HG03064 (cell line): ENCODE measurements at regions not wholly inside any gene's neighbourhood (a gene's known extent, or its start where the extent isn't known, plus 50 kb on each side); places are given as distances from the start of the nearest gene placed in this dataset.
"Not testable (repeated sequence)": the region's sequence is repeated elsewhere in the genome, so short reads cannot be mapped to it uniquely, and the experiment has no call there.

Source experiments
- ATAC-seq: cut with Tn5 transposase; IDR thresholded peaks from one replicate; pipeline ENCODE4 v1.9.1; 2021; ENCODE audit warnings: low read depth; ENCODE audit not compliant: unreplicated experiment

DNA sequence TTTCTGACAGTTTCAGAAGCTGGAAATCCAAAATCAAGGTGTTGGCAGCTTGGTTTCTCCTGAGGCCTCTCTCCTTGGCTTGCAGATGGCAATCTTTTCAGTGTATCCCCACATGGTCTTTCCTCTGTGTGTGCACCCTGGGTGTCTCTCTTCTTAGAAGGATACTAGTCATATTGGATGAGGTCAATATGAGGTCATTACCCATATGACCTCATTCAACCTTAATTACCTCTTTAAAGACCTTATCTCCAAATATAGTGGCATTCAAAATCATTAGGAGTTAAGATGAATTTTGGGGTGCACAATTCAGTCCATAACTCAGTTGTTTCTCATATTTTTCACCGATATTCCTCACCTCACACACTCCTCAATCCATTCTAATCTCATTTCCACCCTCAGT, 92.4 kb upstream of the TGM3 start:
- ATAC-seq, result no peak

DNA sequence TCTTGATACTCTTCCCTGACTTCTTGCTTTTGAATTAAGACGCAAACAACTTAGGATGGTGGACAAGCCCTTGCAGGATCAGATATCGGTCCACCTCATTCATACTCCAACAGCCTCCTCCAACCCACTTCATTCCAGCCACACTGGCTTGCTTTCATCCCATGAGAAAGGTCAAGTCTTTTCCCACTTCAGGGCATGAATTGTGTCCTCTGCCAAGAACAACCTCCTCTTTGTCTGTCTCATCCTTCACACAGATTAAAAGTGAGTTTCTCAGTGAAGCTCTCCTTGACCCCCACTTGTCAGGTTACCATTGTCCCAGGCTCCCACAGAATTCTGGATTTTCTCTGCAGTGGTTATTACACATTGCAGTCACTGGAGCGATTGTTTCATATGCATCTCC, 91.8 kb upstream of the TGM3 start:
- no peak for ATAC-seq

DNA sequence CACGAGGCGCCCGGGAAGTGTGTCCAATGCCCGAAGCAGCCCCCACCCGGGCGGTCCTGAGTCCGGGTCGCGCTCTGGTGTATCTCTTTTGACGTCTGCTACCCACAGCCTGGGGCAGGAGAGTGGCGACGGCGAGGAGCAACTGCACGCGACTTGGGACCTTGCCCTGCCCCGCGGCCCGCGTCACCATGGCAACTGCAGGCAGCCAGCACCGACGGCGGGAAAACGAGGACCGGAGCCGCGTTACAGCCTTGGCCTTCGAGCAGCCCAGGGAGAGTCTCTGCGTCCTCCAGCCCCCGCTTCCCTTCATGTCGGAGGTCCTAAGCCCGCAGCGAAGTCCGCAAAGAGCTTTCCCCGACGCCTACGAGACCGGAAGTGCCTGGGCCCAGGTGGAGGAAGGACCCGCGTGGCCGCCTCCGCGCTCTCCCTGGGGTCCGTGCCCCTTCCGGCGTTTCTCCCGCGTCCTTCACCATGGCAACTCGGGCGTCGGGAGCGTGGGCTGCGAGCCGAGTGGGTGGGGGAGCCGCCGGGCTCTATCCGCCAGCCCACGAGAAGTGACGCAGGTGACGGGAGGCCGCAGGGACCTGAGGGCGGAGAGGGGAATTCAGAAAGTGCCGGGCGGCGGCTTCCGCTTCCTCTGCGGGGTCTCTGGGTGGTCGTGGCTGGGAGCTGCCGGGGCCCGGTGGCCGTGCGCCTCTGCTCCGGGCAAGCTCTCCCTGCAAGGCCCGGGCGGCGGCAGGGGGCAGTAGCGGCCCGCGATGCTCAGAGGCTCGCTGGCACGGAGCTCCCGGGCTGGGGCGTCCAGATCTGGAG, 88.6 kb upstream of the TGM3 start:
- peak; percentile 57 for ATAC-seq

DNA sequence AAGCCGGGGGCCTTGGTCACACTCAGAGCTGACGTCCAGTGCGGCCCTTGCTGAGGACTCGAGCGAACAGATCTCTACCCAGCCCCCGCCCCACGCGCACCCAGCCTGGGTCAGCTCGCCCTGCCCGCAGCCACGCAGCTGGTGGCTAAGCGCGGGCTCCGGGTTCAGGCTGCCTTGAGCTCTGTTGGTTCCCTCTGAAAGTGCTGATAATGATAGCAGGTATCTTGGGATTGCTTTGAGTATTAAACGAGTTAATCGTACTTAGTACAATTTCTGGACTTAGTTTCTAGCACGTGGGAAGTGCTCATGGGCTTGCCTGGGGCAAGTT, 88.1 kb upstream of the TGM3 start:
- ATAC-seq, result no peak

DNA sequence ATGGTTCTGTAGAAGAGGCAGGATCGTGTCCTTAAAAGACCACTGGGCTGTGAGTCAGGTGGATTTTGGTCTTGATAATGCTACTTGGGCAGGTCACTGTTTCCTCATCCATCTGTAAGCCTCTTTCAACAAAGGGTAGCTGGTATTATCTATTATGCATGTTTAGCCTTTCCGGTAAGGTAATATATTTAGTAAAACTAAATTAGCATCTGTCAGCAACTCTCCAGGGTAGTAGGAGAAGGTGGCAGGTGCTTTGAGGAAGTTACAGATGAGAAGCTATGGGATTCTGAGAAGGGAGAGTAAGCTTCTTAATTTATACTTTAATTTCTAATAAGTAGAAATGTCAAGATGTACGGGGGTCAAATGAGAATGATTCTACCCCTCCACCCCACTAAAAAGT, 86.9 kb upstream of the TGM3 start:
- no peak for ATAC-seq

DNA sequence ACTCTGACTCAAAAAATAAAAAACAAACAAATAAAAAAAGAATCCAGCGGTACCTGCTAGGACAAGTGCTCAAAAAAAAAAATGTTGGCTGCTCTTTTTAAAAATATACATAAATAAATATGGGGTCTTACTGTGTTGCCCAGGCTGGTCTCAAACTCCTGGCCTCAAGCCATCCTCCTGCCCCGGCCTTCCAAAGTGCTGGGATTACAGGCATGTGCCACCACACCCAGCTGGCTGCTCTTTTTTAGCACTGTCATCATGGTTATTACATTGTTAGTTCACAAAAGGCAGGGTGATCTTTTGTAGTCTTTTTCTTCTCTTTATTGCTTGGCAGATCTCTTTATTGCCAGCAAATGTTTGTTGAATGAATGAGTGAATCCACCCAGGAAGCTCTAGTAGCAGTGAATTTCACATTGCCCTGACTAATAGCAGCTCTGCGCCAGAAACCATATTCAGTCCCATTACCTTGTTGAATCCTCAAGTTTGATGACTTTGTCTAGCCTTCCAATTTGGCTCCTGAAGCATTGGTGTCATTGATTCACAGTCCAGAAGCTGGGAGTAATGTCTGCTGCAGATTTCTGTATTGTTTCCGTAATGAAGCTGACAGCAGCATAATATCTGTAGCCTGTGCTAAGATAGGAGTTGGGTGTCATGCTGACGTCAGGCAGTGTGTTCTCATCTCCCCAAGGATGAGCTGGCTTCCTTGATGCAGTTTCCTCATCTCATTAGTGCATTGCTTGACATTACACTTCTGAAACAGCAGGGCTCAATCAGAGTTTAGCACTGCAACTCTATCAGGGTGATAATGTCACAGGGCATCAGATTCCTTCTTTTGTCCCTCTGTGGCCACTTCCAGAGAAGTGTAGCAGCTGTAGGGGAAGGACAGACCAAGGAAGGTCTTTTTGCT, 84.9 kb upstream of the TGM3 start:
- no peak for ATAC-seq

DNA sequence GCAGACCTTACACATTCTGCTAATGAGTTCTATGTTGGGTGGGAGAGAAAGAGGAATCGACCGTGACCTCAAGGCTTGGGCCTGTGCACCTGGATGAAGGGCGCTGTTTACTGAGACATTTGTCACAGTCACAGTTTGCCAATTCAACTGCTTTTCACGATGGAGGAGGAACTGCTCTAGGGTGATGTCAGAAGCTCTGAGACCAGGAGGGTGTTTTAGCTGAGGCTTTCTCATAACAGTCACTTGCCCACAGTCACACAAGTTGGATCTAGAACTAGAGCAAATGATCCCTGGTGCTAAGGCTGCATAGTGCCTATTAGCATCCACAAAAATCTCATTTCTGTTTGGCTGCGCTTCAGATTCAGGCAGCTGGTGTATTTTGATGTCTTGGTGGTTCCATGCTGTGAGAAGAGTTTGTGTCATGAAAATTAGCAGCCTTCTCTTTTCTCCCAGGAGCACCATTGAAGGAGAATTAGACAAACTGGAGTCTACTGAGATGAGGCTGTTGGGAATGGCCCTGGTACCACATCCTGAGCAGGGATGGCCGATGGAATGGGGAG, 83.3 kb upstream of the TGM3 start:
- ATAC-seq, result no peak

DNA sequence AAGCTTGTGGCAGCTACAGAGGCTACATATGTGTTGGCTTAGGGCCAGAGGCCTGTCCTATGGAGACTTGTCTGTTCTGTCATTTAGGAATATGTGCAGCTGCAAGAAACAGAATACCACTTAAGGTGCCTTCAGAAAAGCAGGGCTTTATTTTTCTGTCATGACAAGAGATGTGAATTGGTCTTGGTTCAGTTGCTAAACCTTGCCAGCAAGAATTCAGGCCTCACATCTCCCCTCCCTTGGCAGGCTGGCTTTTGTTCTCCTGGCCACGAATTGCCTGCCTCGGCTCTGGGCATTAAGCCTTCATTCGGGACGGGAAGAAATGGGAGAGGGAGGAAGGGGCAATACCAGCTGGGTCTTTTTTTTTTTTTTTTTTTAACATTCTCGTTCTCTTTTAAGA, 82.4 kb upstream of the TGM3 start:
- no peak for ATAC-seq

DNA sequence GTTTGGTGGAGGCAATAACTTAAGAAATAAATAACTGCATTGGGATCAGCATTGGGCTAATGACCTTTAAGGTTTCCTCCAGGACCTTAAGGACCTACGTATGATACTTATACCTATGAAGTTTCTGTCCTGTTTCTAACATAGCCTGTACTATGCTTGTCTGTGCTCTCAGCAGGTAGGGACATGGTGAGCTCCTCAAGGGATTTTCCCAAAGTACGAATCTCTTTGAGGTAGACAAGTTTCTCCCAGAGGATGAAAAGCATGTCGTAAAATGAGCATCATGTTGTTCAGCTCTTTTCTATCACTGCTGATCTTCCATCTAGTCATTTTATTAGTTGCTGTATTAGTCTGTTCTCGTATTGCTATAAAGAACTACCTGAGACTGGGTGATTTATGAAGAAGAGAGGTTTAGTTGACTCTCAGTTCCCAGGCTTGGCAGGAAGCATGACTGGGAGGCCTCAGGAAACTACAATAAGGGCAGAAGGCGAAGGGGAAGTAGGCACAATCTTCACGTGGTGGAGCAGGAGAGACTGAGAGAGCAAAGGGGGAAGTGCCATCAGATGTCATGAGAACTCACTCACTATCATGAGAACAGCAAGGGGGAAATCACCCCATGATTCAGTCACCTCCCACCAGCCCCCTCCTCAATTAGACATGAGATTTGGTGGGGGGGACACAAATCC, 77.8 kb upstream of the TGM3 start:
- no peak for ATAC-seq

DNA sequence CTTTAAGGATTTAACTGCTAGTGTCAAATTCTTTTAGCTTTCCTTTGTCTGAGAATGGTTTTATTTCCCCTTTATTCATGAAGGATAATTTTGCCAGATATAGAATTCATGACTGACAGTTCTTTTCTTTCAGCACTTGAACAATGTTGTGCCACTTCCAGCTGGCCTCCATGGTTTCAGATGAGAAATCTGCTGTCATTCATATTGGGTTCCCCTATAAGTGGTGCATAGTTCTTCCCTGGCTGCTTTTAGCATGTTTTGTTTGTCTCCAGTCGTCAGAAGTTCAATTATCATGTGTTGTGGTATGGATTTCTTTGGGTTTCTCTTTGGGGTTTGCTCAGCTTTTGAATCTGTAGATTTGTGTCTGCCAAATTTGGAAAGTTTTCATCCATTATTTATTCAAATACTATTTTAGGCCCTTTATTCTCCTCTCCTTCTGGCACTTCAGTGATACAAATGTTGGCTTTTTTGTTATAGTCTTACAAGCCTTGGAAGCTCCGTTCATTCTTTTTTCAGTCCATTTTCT, 76.3 kb upstream of the TGM3 start:
- no peak for ATAC-seq

DNA sequence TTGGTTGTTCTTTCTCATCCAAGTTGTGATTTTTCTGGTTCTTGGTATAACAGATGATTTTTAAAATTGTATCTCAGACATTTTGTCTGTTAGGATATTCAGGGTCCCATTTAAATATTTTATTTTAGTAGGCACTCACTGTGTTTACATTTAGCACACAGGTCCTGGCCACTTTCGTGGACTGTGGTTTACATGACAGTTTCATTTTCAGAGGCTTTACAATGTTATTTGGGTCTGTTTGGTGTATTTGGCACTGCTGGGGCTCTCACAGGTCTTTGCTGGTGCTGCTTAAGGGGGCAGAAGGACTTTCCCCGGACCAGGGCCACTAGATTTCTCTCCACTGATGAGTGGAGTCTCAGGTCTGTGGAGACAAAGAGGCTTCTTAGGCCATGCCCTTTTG, 75.5 kb upstream of the TGM3 start:
- ATAC-seq, result no peak

DNA sequence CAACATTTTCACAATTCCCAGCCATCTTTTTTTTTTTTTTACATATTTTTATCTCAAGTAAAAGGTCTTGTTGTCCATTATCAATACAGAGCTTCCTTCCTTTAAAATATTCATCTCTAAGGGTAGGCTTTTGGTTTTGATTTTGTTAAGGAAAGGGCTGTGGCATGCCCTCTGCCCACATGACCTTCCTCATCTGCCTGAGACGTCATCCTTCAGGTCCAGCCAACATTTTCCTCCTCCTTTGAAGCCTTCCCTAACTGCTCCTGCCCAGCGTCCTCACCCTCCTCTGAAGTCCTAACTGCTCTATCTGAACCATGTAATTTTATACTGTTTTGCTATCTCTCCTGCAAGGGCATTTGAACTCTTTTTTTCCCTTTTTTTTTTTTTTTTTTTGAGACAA, 73.9 kb upstream of the TGM3 start:
- ATAC-seq, result no peak

DNA sequence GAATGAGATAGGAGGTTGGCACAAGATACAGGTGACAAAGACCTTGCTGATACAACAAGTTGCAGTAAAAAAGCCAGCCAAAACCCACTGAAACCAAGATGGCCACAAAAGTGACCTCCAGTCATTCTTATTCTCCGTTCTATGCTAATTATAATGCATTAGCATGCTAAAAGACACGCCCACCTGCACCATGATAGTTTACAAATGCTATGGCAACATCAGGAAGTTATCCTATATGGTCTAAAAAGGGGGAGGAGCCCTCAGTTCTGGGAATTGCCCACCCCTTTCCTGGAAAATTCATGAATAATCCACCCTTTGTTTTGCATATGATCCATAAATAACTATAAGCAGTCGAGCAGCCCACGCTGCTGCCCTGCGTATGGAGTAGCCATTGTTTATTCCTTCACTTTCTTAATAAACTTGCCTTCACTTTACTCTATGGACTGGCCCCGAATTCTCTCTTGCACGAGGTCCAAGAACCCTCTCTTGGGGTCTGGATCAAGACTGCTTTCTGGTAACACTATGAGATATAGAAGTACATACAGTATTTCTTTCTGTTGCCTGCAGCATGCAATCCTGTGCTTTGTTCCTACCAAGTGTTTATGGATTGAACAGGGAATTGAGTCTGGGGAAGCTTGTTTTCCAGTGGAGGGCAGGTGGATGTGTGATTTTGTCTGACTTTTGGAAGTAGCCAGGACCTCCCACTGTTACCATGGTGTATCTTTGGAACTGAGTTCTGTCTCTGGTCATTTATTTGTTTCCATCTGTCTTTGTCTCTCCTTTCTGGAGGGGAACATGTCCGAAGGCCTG, 72.0 kb upstream of the TGM3 start:
- no peak for ATAC-seq

DNA sequence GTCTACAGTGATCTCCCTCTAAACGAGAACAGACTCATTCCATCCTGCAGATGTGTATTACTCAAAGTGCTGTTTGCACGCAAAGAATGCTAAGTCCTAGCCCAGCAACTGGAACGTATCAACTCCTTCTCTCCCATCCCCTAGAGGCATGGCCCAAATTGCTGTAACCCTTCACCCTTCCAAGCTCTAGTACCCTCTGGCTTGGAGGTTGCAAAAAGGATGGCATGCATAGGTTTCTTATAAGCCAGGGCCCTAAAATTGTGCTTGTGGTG, 71.5 kb upstream of the TGM3 start:
- no peak for ATAC-seq

DNA sequence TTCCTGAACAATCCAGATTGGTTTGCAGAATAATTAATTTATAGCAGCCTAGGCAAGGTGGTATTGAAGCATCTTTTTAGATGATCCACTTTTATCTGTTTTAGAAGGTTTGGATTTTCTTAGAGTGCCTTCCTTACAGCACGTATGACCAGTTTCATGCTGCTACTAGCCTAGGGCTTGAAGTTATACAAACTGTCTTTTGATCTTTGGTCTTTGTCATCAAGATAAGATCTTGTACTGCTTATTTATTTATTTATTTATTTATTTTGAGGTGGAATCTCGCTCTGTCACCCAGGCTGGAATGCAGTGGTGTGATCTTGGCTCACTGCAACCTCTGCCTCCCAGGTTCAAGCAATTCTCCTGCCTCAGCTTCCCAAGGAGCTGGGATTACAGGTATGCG, 68.5 kb upstream of the TGM3 start:
- ATAC-seq, result not testable (repeated sequence)

DNA sequence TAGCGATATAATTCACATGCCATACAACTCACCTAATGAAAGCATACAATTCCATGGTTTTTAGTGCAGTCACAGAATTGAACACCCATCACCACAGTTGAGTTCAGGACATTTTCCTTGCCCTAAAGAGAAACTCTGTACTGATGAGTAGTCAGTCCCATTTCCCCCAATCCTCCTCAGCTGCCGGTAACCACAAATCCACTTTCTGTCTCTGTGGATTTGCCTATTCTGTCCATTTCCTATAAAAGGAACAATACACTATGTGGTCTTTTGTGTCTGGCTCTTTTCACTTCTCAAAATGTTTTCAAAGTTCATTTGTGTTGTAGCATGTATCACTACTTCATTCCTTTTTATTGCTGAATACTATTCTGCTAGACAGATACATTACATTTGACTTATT, 67.9 kb upstream of the TGM3 start:
- ATAC-seq, result no peak

DNA sequence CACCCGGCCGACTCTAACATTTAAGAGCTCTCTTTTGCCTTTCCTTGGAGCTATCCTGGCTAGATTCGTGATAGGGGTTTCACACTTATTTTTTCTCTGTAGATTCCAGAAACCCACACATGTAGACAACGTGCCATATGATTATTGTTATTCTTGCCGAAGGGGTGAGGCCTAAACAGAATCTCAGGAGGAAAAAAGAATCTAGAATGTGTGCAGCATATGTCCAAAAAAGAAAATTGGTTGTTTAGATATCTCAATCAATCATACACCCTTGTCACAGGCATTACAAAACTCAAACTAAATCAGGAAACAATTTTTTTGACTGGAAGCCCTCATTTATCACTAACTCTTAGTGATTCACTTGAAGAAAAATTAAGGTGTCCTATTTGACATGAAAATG, 66.9 kb upstream of the TGM3 start:
- no peak for ATAC-seq

DNA sequence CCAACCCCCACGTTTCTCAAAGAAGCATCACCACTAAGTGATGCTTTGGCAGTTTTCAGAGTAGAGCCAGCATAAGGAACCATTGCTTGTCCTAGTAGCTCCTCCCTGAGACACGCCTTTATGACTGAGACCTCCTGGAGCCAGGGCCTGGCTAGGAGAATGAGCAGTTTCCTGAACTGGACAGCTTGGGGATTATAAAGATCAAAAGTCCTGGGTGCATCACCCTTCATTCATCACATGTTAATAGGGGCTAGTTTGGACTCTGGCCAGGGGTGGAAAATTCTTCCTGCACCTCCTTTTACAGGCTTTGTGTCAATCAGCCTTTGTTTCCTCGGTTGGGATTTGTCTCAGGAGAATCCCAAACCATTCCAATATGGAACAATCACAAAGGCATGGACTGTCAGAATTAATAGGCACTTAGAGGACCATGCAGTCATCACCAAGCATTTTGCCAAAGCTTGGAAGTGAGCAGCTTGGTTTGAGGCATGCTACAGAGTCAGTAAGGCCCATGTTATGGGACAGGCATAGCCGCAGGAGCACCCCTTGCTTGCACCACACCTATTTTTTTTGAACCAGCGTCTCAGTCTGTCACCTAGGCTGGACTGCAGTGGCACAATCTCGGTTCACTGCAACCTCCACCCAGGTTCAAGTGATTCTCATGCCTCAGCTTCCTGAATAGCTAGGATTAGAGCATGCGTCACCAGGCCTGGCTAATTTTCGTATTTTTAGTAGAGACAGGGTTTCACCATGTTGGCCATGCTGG, 64.9 kb upstream of the TGM3 start:
- no peak for ATAC-seq

DNA sequence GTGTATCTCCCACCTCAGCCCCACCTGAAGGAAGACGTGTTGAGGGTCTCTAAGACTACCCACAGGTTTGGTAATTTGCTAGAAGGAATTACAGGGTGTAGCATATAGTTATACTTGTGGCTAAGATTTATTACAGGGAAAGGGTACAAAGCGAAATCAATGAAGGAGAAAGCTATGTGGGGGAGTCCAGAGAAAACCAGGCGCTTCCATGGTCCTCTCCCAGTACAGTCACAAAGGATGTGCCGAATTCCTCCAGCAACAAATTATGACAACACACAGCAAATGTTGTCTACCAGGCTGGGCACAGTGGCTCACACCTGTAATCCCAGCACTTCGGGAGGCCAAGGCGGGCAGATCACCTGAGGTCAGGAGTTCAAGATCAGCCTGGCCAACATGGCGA, 64.1 kb upstream of the TGM3 start:
- no peak for ATAC-seq
